ENCODE measurements at regions not wholly inside any gene's neighbourhood (a gene's known extent, or its start where the extent isn't known, plus 50 kb on each side); places are given as distances from the start of the nearest gene placed in this dataset.

DNA sequence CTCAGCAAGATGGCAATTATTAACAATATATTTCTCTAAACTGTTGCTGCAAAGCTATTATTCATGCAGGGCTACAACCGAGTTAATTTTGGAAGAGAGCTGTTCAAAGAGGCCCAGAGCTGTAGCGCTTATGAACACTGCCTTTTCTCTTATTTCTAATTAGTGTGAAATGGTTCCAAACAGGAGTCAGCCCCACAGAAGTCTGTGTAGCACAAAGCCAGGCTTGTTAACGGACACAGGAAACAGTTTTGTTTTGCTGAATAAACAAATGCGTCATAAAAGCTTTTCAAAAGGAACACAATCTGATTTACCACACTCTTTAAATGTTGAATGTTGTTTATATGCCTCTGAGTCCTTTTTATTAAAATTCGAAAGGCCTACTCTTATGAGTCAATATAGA is 396.5 kb downstream of the ANXA1 start:
- no peak for DNase-seq (ENCODE audit: low read depth in 2 of 3, low spot score in 1 of 3)

DNA sequence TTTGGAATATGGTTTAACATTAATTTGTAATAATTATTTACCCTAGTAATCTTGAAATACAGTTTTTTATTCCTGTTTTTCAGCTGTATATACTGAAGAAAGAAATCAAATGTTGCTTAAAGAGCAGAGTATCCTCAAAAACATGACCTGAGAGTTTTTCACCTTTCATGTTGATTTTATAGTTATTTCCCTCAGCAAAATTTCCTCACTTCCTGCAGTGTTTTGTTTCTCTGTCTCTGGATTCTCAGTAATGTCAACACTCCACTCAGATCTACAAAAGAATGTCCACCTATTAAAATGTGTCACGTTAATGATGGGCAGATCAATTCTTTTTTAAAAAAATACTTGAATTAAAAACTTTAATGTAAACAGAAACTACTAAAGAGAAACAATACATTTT is 398.3 kb downstream of the ANXA1 start:
- no peak for DNase-seq (ENCODE audit: low read depth in 2 of 3, low spot score in 1 of 3)

DNA sequence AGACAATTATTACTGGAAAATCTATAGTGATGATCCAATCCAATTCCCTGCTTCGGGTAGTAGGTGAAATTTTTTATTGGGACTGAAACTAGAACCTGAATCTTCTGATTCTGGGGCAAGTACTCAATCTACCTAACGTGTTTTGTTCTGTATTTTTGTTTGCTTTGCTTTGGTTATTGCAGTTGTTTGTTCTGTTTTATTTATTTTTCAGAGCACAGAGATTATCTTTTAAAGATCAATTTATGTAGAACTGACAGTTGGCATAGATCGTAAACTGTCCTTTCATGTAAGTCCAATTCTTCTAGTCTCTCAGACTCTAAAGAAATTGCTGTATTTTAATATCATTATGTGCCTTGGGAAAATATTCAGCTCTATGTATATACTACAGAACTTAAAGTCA is 401.6 kb downstream of the ANXA1 start:
- no peak for DNase-seq (ENCODE audit: low read depth in 2 of 3, low spot score in 1 of 3)

DNA sequence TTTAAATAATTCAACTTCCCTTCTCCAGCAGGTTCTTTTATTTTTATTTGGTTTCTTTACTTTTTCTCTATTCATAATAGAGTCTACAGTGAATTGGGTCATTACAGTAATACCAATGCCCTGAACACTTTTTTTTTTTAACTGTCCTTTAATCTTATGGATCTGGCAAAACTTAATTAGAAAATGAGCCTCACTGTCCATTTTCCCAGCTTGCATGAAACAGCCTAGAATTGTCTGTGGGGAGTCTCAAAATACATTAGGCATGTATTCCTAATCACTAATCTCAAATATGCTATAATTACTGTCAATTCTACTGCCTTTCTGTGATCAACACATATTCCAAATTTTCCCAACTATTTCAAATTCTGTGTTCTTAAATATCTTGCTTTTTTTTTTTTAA is 406.8 kb downstream of the ANXA1 start:
- DNase-seq (ENCODE audit: low read depth in 2 of 3, low spot score in 1 of 3), result no peak

DNA sequence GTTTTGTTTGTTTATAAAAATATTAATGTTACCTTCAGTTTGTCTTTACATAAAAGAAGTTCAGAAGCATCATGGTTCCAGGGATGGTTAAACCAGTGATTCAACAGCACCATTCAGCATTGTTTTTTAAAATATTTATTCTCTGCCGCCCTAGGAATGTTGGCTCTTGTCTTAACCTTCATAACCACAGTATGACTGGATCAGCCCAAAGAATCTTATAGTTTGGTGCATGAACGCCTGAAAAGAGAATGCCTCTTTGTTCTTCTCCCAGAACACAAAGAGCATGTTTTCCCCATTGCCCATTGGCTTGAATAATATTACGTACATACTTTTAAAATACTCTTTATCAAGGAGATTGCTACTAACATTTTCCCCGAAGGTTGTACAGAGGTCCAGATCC is 413.4 kb downstream of the ANXA1 start:
- DNase-seq (ENCODE audit: low read depth in 2 of 3, low spot score in 1 of 3), result no peak

DNA sequence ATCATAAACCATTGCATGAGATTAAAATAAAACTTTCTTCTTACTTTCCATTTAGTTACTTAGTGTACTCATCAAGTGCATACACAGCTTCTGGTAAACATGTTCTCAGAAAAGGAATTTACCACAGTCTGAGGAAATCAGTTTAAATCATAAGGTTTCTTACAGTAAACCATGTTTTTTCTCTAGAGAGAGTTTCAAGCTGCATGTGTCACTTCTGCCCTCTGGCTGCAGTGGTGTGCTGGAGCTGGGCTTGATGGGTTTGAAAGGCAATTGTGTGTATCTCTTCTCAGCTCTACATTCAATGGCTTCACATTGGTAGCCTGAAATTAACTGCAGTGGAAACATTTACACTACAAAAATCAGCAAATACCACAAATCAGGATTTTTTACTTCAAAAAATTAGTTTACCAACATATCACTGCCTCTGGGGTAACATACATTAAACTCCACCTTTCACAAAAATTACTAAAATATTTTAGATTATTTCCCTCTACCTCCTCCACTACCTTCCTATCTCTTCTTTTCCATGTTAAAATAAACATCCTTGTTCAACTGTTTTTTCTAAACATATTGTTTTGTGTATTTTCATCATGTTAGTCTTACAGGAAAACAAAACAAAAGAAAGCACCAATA is 414.3 kb downstream of the ANXA1 start:
- no peak for DNase-seq (ENCODE audit: low read depth in 2 of 3, low spot score in 1 of 3)

DNA sequence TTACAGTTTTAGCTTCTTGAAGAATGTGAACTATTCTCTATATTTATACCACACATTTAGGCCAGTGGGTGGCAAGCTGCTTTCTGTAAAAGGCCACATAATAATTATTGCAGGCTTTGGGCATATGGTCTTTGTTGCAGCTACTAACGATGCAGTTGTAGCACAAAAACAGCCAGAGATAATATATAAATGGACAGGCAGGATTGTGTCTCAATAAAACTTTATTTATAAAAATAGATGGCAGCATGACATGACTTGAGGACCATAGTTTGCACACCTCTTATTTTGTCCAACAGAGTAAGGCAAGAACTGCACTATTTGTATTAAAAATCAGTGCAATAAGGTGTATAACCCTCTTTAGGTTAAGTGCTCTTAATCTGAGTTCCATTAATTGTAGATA is 415.0 kb downstream of the ANXA1 start:
- no peak for DNase-seq (ENCODE audit: low read depth in 2 of 3, low spot score in 1 of 3)

DNA sequence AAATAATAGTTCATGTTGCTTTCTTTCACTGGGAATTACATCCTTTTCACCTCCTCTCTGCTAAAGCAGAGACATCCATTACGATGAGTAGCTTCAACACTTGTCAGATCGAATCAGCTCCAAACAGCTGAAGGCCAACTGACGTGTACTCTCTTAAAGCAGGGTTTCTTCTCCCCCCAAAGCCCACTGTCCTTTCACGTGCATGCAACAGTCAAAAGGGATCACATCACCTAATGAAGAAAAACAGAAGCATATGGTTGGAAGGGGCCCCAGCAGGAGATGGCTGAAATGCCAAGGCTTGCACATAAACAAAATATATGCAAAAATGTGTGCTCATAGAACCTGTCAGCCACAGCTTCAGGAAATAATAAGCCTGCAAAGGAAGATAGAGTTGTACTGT is 421.6 kb downstream of the ANXA1 start:
- DNase-seq (ENCODE audit: low read depth in 2 of 3, low spot score in 1 of 3), result no peak

DNA sequence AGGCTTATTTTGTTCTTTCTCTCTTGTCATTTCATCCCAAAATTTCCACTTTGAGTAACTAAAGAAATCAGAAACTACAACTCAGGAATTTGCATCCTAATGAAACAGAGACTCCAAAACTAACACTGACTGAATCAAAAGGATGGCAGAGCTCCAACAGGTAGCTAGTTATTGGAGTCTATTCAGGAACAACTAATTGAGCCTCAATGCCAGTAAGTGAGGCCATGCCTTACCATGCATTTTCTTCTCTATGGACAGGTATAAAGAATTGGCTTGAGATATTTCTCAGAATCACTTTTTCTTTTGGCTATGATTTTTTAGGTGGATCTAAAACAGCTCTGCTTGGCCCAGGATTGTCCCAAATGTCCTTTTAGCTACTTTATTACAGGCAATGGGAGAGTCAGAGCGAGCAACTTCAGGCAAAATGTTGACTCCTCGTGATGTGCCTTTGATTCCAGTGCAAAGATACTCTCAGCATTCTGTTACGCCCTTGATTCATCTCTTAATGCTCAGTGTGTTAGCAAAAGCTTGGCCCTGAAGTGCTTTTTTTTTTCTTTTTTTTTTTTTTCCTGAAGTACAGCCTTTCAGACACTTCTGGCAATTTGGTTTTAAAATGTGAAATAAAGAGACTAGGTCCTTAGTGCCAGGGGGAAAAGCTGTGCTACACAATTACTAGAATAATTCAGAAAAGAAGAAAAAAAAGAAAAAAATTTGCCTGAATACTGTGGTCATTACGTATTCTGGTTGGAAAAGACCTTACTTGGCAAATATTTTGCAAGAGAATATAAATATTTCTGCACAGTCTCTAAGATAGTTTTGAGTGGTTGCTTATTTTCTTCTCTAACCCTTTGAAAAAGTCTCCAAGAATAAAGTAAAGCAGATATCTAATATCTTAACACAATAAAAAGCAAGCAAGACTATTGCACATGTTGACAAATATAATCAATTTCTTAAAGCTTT is 423.7 kb downstream of the ANXA1 start:
- DNase-seq (ENCODE audit: low read depth in 2 of 3, low spot score in 1 of 3), result no peak

DNA sequence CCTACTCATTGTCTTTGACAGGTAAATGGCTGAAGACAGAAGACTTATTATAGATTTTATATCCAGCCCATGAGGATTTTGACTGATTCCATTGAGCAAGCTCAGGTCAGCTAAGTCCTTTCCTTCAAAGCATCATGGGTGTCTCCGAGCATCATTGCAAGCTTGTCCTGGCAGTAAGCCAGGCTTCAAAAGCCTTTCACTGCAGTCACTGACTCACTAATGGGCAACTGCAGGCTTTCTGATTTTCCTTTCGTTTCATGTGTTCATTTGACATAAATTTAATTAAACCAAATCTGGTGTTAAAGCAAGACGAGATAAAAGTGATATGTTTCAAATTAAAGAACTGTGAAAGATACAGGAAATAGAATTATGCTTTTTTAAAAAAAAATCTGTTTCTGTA is 426.2 kb downstream of the ANXA1 start:
- no peak for DNase-seq (ENCODE audit: low read depth in 2 of 3, low spot score in 1 of 3)

DNA sequence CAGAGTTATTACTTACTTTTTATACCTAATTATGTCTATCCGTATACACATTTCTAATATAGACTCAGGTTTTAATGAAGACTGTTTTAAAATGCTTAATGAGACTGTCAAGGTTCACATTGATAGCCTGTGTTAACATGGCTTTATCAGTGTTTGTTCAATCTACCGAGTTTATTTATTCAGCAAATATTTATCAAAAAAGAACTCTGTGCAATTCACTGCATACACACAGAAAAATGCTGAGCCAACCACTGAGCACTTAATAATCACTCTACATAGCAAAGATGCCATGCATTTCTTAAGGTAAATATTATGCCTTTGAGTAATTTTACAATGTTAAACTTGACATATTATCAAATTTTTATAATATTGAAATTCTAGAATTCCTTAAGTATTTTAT is 428.2 kb downstream of the ANXA1 start:
- DNase-seq (ENCODE audit: low read depth in 2 of 3, low spot score in 1 of 3), result no peak

DNA sequence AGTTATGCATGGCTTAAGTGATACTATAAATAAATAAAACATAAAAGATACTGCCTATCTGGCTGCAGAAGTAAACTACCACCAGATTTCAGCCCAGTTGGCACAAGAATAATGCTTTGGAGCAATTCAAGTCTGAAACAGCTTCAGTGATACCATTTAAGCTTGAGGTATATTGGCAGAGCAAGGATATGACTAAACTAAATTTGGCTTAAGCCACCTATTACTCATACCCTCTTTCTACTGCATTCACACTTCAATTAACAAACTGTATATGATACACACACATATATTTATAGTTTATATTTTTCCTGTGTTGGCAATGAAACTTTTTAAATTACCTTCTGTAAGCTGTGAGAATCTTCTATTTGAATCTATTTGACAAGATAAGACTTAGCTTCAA is 431.9 kb downstream of the ANXA1 start:
- no peak for DNase-seq (ENCODE audit: low read depth in 2 of 3, low spot score in 1 of 3)

DNA sequence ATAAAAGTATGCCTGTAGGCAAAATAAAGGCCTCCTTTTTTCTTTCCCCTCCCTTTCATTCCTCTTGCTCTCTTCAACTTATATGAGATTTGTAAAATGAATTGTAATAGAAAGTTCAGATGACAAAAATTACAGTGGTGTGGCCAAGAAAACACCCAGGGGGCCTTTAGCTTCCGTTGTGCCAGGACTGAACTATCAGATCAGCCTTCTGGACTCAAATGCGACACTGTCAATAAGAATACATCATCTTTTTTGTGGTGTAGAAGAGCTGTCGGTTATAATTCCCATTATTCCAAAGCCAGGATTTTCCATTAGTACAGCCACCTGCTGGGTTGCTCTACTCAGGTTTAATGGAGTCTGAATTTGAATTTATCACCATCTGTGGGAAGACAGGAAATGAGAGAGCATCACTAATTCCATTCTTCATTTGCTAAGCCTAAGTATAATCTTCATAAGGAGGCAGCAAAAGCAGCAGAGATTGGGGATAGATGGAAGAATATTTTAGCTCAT is 443.4 kb downstream of the ANXA1 start:
- no peak for DNase-seq (ENCODE audit: low read depth in 2 of 3, low spot score in 1 of 3)

DNA sequence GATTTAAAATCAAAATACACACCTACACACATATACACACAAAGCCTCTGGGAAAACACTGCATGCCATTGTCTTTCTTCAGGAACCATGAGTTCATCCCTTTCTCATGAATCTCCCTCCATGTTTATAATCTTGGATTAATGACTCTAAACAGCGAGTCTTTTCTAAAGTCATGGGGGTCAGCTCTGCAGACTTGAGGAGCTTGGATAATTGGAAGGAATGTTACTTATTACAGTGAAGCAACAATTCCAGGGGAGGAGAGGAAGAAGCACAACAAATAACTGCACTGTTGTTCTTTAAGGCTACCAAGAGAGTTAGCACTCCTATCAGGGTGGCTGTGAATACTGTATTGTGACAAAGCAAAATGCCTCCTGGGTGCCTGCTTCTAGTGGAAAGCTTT is 444.7 kb downstream of the ANXA1 start:
- no peak for DNase-seq (ENCODE audit: low read depth in 2 of 3, low spot score in 1 of 3)

DNA sequence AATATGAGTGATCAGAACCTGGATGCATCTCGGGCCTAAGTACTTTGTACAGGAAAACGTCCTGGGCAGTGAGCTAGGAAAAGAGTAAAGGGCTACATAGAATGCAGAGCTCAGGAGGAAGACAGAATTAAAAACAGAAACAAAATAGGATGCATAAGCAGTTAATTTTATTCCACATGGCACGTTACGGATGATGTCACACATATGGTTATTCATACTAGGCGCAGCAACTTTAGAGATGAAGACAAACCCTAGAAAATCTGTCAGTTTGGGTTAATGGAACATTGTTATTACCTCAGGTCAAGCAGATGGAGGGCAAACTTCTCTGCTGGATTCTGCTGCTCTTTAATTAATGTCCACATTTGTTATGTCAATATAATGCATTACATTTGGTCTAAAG is 445.4 kb downstream of the ANXA1 start:
- DNase-seq (ENCODE audit: low read depth in 2 of 3, low spot score in 1 of 3), result no peak

DNA sequence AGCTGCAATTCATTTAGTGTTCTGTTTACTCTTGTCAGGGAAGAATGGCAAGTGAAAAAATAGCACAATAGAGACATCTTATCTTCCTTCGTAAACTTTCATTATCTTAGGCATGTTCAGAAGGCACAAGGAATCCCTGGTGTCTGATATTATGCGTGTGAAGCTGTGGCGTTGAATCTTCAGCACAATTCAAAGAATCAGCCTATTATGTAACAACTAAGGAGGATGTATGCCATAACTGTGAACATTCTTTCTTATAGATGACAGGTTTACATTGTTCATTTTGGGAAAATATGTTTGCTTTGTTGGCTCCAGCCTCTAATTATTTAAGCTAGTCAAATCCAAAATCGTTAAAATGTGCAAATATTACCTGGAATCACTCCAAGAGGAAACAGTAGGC is 446.1 kb downstream of the ANXA1 start:
- DNase-seq (ENCODE audit: low read depth in 2 of 3, low spot score in 1 of 3), result no peak

DNA sequence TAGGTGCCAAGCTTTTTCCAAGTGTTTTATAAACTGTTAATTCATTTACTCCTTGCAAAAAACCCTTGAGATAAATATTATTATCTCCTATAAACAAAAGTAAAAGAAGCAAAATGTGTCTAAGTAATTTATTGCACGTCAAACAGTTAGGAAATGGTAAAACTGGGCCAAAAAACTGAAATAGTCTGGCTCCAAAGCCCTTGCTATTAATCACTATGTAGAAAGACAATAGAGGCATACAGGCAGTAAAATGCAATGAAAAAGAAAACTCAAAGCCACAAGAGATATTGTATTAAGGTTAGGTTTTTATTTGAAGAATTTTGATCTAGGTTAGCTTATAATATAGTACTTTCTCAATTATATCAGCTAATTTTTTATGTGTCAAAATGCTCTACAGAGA is 457.7 kb downstream of the ANXA1 start:
- no peak for DNase-seq (ENCODE audit: low read depth in 2 of 3, low spot score in 1 of 3)

DNA sequence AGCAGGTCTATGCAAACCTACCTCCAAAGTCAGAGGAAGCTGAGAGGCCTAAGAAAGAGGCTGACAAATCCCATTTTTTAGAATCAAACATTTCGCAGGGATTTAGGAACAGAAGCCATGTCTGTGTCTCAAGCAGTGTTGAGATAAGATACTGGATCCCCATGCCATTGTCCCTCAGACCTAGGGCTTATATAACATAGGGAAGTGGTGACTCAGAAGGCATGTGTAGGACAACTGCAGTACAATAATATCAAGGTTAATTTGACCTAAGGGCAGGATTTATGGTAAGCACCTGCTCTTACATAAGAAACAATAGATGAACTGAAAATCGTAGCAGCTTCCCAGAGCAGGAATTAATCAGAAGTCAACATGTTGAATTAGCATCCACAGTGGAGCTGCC is 459.4 kb downstream of the ANXA1 start:
- DNase-seq (ENCODE audit: low read depth in 2 of 3, low spot score in 1 of 3), result no peak

DNA sequence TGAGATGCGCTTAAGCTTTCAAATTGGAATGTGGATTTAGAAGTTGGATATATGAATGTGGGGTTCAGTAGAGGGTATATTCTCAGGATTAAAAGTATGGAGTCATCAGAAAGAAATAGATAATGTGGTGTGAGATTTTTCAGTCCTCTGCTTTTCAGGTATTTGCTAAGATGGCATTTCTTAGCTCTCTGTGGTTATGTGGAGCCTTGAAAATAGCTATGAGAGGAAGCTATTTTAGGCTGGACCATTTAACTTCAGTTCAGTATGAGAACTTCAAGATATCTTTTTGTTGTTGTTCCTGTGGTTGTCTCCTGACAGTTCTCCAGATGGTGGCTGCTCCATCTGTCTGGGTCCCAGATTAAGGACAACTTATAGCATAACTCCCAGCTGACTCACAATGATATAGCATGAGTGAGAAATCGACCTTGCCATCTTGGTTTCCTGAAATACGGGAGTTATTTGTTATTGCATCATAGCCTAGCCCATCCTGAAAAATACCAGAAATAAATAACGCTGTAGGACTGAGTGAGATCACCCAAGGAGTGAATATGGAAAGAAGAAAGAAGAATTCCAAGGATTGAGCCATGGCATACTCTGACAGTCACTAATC is 461.5 kb downstream of the ANXA1 start:
- no peak for DNase-seq (ENCODE audit: low read depth in 2 of 3, low spot score in 1 of 3)

DNA sequence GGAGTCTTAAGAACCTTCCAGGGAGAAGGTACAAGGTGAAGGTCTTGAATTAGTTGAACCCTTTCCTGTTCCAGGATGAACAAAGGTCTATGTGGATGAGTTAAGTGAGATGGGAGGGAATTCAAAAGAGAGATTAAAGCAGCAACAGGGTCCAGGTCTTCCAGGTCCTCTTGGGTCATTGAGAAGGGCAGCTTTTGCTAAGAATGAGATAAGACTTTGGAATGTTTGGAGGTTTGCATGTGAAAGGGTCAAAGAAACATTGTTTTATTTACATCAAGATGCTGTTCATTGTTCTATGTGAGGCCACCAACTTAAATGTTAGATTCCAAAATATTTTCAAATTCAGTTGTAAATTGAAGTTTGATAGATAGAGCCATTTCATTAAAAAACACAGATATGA is 463.9 kb downstream of the ANXA1 start:
- no peak for DNase-seq (ENCODE audit: low read depth in 2 of 3, low spot score in 1 of 3)

DNA sequence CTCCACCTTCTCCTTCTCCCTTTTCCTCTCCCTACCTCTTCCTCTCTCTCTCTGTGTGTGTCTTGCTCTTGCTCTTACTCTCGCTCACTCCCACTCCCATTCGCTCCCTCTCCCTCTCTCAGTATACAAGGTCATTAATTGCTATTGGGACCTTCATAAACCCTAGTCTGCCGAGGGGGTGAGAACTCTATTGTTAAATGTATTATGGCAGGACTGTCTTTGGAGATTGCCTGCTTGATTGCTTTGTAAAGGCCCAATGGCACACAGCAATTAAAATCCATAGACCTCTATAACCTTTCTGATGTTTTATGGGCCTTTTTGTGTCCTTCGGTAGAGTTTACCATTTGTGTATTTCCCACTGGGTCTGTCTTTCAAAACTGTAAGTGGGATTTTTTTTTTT is 465.9 kb downstream of the ANXA1 start:
- DNase-seq (ENCODE audit: low read depth in 2 of 3, low spot score in 1 of 3), result no peak

DNA sequence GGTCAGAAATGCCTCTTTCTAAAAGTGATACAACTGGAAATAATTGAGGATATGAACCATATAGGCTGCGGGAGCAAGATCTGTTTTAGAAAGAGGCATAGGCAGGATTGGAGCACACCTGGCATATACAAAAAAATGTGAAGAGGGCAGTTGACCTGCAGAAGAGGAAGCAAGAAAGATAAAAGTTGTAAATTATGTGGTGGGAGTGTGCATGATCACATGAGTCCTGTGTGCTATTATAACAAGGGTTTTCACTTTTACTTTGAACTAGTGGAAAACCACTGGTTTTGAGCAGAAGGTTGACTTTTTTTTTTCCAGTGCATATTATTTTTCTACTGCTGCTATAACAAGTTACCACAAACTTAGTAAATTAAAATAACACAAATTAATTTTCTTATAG is 489.3 kb downstream of the ANXA1 start:
- DNase-seq (ENCODE audit: low read depth in 2 of 3, low spot score in 1 of 3), result no peak
